HG02759 (cell line): ENCODE measurements at regions not wholly inside any gene's neighbourhood (a gene's known extent, or its start where the extent isn't known, plus 50 kb on each side); places are given as distances from the start of the nearest gene placed in this dataset.

Experiments used
- ATAC-seq: cut with Tn5 transposase; IDR thresholded peaks from one replicate; pipeline ENCODE4 v1.9.1; 2021; ENCODE audit warnings: mild to moderate bottlenecking, moderate library complexity; ENCODE audit not compliant: unreplicated experiment

GRCh38 chr2:105150231-105150630 is 91.3 kb upstream of the GPR45 start:
- ATAC-seq: no peak

GRCh38 chr2:105154119-105154818 is 87.3 kb upstream of the GPR45 start:
- no peak for ATAC-seq

- no peak for ATAC-seq
Observed at GRCh38 chr2:105156166-105156565, 85.4 kb upstream of the GPR45 start.

DNA sequence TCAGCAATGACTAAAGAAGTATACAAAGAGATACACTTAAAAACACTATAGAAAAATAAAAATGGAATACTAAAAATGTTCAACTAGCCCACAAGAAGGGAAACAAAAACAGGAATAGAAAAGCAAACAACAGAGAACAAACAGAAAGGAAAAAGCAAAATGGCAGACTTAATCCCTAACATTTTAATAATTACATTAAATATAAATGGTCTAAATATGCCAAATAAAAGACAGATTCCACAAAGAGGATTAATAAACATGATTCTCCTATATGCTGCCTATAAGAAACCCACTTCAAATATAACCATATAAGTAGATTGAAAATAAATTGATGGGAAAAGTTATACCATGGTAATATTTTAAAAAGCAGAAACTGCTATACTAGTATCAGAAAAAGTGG is 83.5 kb upstream of the GPR45 start:
- no peak for ATAC-seq

GRCh38 chr2:105166688-105167087 is 74.9 kb upstream of the GPR45 start:
- no peak for ATAC-seq

DNA sequence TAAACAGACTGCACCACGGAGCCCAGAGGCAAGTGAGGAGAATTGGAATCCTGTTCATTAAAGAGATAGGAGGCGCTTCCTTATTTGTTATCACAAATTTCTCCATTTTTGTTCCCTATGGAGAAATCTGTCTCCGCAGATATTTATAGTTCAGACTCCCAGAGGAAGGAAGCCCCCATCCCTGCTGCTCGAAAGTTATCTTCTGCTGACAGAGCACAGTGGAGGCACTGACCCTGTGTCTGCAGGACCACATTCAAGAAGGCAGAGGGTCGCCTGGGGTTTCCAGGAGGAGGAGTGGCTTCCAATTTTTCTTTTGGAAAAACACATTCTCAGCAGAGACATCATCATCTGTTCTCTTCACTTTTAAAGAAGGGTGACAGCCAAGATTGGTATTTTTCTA is 73.0 kb upstream of the GPR45 start:
- ATAC-seq: no peak

DNA sequence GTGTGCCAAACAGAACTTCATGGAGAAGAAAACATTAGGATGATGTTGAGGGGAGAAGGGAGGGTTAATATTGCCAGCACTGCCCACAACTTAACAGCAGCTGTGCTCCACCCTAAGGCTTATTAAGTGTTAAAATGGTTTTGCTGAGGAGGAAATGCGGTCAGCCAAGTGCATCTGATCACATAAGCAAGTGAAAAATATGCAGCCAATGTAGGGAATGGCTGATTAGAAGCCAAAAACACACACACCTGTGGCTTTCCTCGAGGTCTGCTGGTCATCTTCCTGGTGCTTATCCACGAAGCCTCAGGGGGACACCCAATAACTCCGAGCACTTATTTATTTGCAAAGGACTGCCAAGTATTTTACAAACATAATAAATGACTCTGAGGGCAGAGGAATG is 66.3 kb upstream of the GPR45 start:
- ATAC-seq: no peak

- ATAC-seq: no peak
Observed at GRCh38 chr2:105176429-105176828, 65.1 kb upstream of the GPR45 start.

DNA sequence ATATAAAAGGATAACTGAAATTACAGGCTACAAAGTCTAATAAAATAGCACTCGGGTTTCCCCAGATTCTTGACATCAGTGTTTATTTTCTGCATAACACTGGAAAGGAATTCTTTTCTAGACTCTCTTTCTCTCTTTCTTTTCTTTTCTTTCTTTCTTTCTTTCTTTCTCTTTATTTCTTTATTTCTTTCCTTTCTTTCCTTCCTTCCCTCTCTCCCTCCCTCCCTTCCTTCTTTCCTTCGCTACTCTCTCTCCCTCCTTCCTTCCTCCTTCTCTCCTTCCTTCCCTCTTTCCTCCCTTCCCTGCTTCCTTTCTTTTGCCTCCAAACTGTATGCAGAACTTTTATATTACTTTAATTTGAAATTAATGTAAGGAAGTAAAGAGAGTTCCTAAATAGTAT is 64.5 kb upstream of the GPR45 start:
- ATAC-seq: no peak

- ATAC-seq: no peak
Observed at GRCh38 chr2:105177536-105178254, 63.8 kb upstream of the GPR45 start.

- ATAC-seq: no peak
Observed at GRCh38 chr2:105179469-105180372, 61.8 kb upstream of the GPR45 start.

DNA sequence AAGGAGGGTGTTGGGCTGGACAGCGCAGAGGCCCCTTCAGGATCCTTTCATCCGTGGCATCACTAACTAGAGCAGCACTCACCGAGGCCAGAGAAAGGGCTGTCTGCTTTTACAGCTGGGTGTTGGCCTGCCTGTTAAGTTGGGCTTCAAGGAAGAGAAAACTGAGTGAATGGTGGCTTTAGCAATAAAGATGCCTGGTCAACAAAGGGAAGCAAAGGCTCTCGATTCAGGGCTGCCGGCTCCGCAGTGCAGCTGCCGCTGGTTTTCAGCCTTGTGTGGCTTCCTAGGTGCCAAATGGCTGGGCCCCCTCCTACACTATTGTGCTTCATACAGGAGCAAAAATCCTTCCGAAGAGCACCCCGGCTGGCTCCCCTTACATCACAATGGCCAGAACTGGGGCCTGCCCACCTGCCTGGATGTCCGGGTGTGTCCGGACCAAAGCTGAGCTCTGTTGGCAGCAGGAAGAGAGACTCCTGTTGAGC is 61.0 kb upstream of the GPR45 start:
- no peak for ATAC-seq

GRCh38 chr2:105181282-105181681 is 60.3 kb upstream of the GPR45 start:
- no peak for ATAC-seq

DNA sequence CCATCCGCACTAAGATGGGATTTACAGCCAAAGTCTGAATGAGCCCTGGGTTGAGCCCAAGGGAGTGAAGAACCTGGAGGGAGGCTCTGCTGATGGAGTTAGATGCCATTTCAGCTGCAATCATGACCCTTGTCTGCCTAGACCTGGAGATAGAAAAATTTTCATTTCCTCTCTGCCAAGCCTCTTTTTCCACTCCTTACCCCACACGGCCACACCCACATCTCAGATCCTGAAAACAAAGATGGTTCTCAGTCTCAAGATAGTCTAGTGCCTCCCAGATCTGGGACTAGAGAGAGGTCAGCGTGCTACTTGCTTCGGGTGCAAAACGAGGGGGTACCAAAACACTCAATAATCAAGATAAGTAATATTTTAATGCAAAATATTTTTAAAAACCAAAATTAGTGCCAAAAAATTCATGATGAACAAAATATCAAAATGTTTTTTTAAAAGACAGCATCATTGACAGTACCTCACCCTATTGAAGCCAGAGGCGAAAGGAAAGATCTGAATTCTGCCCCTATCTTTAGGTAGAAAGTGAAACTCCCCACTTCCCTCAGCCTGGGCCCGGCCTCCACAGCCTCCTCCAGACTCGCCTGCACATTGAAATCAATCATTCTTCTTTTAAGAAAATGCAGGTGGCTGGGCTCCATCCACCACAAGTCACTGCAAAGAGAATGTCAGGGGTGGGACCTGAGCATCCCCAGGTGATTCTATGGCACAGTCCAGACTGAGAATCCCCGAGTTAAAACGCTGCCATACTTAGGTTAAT is 57.8 kb upstream of the GPR45 start:
- peak; percentile 65 for ATAC-seq

- no peak for ATAC-seq
Observed at GRCh38 chr2:105184420-105184819, 57.1 kb upstream of the GPR45 start.

GRCh38 chr2:105186967-105187498 is 54.5 kb upstream of the GPR45 start:
- no peak for ATAC-seq

DNA sequence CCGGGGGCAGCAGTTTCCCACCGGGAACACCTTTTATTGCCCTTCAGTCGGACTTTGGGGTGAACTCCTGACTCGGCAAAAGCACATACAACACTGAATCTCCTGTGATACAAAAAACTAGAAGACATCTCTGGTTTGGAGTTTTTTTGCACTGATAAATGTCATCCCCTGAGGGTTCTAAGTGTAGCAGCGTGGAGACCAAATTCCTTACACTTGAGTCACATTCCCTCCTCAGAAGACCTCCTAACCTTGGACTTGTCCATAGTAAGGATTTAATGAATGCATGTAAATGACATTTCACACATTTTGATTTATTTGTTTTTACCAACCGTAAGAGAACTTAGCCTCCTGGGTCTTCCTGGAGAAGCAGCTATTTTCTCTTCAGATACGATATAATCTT is 54.0 kb upstream of the GPR45 start:
- no peak for ATAC-seq

DNA sequence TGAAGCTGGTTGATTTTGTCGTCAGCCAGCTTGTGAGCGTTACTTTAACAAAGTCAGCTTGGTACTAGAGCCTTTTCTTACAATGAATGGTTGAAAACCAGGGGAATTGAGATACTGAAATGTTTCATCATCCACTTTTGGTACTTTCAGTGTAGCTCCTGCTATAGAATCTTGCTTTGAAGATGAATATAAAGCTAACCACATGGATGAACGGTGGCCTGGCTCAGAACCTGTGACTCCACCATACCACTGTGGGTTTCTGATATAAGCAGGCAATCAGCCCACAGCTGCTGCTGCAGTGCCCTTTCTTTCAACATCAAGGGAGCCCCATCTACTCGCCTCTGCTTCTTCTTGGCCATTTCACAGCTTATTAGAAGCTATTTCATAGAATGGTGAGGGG is 53.2 kb upstream of the GPR45 start:
- ATAC-seq: no peak
